Left ventricle myocardium inferior (tissue), 1 donor: ENCODE measurements at regions not wholly inside any gene's neighbourhood (a gene's known extent, or its start where the extent isn't known, plus 50 kb on each side); places are given as distances from the start of the nearest gene placed in this dataset.
"Not testable (repeated sequence)": the region's sequence is repeated elsewhere in the genome, so short reads cannot be mapped to it uniquely, and the experiment has no call there.

ENCODE experiments used
- DNase-seq: peaks from one replicate; pipeline ENCODE4 v3.0.0-alpha.2; 2020
- H3K27ac ChIP-seq: fragments of 200-600 bp; replicated peaks from 2 replicates; pipeline ENCODE4 v1.8.0; 2021
- H3K27me3 ChIP-seq: fragments of 200-600 bp; 2 replicates; pipeline ENCODE4 v1.8.0; 2021; ENCODE audit warnings: low read depth
- H3K36me3 ChIP-seq: fragments of 200-600 bp; 2 replicates; pipeline ENCODE4 v1.8.0; 2021
- H3K4me1 ChIP-seq: fragments of 200-600 bp; 2 replicates; pipeline ENCODE4 v1.8.0; 2021
- H3K4me3 ChIP-seq: fragments of 200-600 bp; 2 replicates; pipeline ENCODE4 v1.8.0; 2021; ENCODE audit warnings: mild to moderate bottlenecking, moderate library complexity
- H3K9me3 ChIP-seq: fragments of 200-600 bp; replicated peaks from 2 replicates; pipeline ENCODE4 v1.8.0; 2021
- CTCF ChIP-seq: fragments of 200-600 bp; IDR thresholded peaks from 2 replicates; pipeline ENCODE4 v1.8.0; 2021; ENCODE audit warnings: antibody characterized with exemption, mild to moderate bottlenecking, borderline replicate concordance
- intact Hi-C: fragments of 100-400 bp; cut with micrococcal nuclease; formaldehyde crosslinking; loops from one replicate; pipeline ENCODE4 v1.11.0; 2022
- donor health status: DM: no; HTN: yes; CAD: no; lungs with severe emphysema.

DNA sequence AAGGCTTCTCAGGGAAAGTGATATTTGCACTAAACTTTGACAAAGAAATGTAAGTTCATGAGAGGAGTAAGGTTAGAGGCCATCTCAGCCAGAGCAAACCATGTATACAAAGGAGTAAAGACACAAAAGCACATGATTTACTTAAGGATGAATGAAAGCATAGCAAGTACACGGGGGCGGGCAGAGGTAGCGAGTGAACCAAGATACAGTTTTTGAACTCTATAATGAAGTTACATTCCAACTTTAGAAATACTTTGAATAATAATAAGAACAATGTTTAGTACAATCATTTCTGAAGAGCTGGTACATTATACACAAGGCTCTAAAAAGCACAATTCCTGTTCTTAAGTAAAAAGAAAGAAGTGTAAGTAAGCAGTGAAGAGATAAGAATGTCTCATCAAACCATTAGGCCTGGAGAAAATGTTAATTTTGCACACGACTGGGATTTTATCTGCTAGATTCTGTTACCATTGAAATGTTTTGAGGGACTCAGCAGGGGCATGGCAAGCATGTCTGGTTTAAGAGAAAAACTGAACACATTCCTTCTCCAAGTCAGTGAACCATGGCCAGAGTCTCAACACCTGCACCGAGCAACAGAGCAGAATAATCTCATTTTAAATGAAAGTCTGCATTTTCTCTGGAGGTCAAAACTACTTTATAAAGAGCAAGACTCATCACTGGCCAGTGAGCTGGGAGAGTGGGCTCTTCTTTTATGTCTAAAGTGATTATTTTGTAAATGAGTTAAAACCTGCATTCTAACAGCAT lies 147.6 kb upstream of the TRPM3 start:
- no peaks in the 10 kb centered on the region for H3K36me3 ChIP-seq
- no peaks in the 10 kb centered on the region for H3K9me3 ChIP-seq

GRCh38 chr9:71263451-71263850 lies 142.0 kb upstream of the TRPM3 start:
- Histone ChIP-seq H3K9me3 (peaks cover 11% of the 10 kb centered on the region), H3K27ac (no peak overlapping the region), H3K4me1 (no peaks in the 10 kb centered on the region), H3K27me3 (peaks cover 13% of the 10 kb centered on the region), H3K36me3 (no peaks in the 10 kb centered on the region), H3K4me3 (no peak overlapping the region)
- TF ChIP-seq CTCF = no peak
- no peak for DNase-seq
- intact Hi-C loops = no loop called here

More for the DNA sequence above, 147.6 kb upstream of the TRPM3 start:
- intact Hi-C loops = no loop called here
- no peak for TF ChIP-seq CTCF
- Histone ChIP-seq H3K27me3 (peaks cover 13% of the 10 kb centered on the region), H3K4me1 (no peaks in the 10 kb centered on the region), H3K4me3 (no peak overlapping the region), H3K27ac (no peak overlapping the region)
- DNase-seq = no peak

- H3K27me3 ChIP-seq, H3K36me3 ChIP-seq, DNase-seq, H3K4me1 ChIP-seq, H3K4me3 ChIP-seq, H3K27ac ChIP-seq, intact Hi-C loops: not testable (repeated sequence)
- peaks cover 11% of the 10 kb centered on the region for H3K9me3 ChIP-seq
Observed at GRCh38 chr9:71260419-71260818, 139.0 kb upstream of the TRPM3 start.

DNA sequence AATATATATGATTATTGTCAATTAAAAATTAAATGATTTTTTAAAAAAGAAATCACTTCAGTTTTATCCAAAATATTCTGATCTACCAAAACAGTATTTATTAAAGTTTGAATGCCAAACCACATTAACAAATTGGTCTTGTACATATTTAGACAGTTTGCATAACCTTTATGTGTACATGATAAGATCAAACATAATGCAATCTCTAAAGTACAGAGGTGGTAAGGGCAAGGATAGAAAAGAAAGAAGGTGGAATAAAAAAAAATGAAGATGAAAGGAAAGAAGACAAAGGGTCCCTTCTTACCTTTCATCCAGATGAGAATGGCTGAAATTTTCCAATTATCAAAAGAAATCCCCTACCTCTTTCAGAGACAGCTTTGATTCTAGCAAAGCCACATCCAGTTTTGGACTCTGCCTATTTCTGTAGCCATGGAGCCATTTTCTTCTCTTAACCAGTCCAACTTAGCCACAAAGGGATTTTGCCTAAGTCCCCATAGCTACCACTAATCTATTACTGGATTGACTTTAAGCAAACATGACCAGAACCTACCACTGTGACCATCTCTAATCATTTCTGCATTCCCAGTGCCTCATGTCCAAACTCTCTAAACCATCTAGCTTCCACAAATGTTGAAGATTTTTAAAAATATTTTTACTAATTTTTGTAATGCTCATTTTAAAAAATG lies 133.3 kb upstream of the TRPM3 start:
- no peak for TF ChIP-seq CTCF
- DNase-seq = no peak
- no peak overlapping the region for H3K4me3 ChIP-seq
- peaks cover 18% of the 10 kb centered on the region for H3K27me3 ChIP-seq
- no peaks in the 10 kb centered on the region for H3K36me3 ChIP-seq
- H3K9me3 ChIP-seq = peaks cover 3% of the 10 kb centered on the region
- no peak overlapping the region for H3K27ac ChIP-seq
- no peaks in the 10 kb centered on the region for H3K4me1 ChIP-seq
- intact Hi-C loops = no loop called here

- intact Hi-C loops = no loop called here
- no peaks in the 10 kb centered on the region for H3K9me3 ChIP-seq
Observed at GRCh38 chr9:71253011-71253410, 131.6 kb upstream of the TRPM3 start.

More at GRCh38 chr9:71253011-71253410, 131.6 kb upstream of the TRPM3 start:
- H3K36me3 ChIP-seq = no peaks in the 10 kb centered on the region
- TF ChIP-seq CTCF = no peak
- H3K4me3 ChIP-seq = no peak overlapping the region
- no peak for DNase-seq
- no peaks in the 10 kb centered on the region for H3K4me1 ChIP-seq
- H3K27me3 ChIP-seq = peaks cover 18% of the 10 kb centered on the region
- H3K27ac ChIP-seq = no peak overlapping the region
